Neutrophil (primary cell): ENCODE measurements at regions not wholly inside any gene's neighbourhood (a gene's known extent, or its start where the extent isn't known, plus 50 kb on each side); places are given as distances from the start of the nearest gene placed in this dataset.

Experiments
- H3K27ac ChIP-seq: fragments of 200-600 bp; sonication (generic); 2 replicates; pipeline ENCODE4 v1.5.1; 2016; ENCODE audit warnings: mild to moderate bottlenecking, moderate library complexity
- H3K27me3 ChIP-seq: fragments of 200-600 bp; sonication (generic); 2 replicates; pipeline ENCODE4 v1.6.0; 2016; ENCODE audit warnings: mild to moderate bottlenecking
- H3K36me3 ChIP-seq: fragments of 200-600 bp; sonication (generic); 2 replicates; pipeline ENCODE4 v1.5.1; 2017
- H3K4me1 ChIP-seq, 2 experiments: fragments of 200-600 bp in 1 of 2; sonication (generic) in 1 of 2; 1 replicate in 1 of 2; 2 replicates in 1 of 2; pipeline versions ENCODE4 v1.5.1 to v1.6.1; 2013 to 2016; ENCODE audit warnings: low read depth in 1 of 2, low read length in 1 of 2, mild to moderate bottlenecking in 1 of 2, moderate library complexity in 1 of 2; ENCODE audit not compliant: control insufficient read depth in 1 of 2, insufficient read depth in 1 of 2
- H3K4me3 ChIP-seq, 2 experiments: fragments of 200-600 bp in 1 of 2; sonication (generic) in 1 of 2; 1 replicate in 1 of 2; 2 replicates in 1 of 2; pipeline ENCODE4 v1.5.1; 2013 to 2016; ENCODE audit warnings: low read depth in 1 of 2, low read length in 1 of 2, mild to moderate bottlenecking in 1 of 2, moderate library complexity in 1 of 2
- H3K9me3 ChIP-seq: fragments of 200-600 bp; sonication (generic); 2 replicates; pipeline ENCODE4 v1.5.1; 2016
- CTCF ChIP-seq: fragments of 200-600 bp; sonication (generic); IDR thresholded peaks from 2 replicates; pipeline ENCODE4 v1.5.1; 2016; ENCODE audit warnings: antibody characterized with exemption

GRCh38 chr11:11738370-11738769, 103.4 kb upstream of the USP47 start:
- Histone ChIP-seq H3K27ac (no peak overlapping the region), H3K4me3 (no peak overlapping the region), H3K36me3 (no peaks in the 10 kb centered on the region), H3K9me3 (no peaks in the 10 kb centered on the region), H3K27me3 (no peaks in the 10 kb centered on the region), H3K4me1 (no peaks in the 10 kb centered on the region)
- TF ChIP-seq CTCF, result no peak

GRCh38 chr11:11735586-11735985, 106.2 kb upstream of the USP47 start:
- no peak for TF ChIP-seq CTCF
- H3K27ac ChIP-seq, result no peak overlapping the region
- no peaks in the 10 kb centered on the region for H3K36me3 ChIP-seq
- H3K27me3 ChIP-seq, result no peaks in the 10 kb centered on the region
- no peak overlapping the region for H3K4me3 ChIP-seq
- H3K4me1 ChIP-seq, result no peaks in the 10 kb centered on the region
- H3K9me3 ChIP-seq, result no peaks in the 10 kb centered on the region

GRCh38 chr11:11733246-11733747, 108.5 kb upstream of the USP47 start:
- Histone ChIP-seq H3K9me3 (no peaks in the 10 kb centered on the region), H3K36me3 (no peaks in the 10 kb centered on the region), H3K4me1 (no peaks in the 10 kb centered on the region), H3K27ac (no peak overlapping the region), H3K4me3 (no peak overlapping the region), H3K27me3 (no peaks in the 10 kb centered on the region)
- no peak for TF ChIP-seq CTCF

- Histone ChIP-seq H3K27me3 (no peaks in the 10 kb centered on the region), H3K4me1 (no peaks in the 10 kb centered on the region), H3K36me3 (no peaks in the 10 kb centered on the region), H3K27ac (no peak overlapping the region), H3K9me3 (no peaks in the 10 kb centered on the region), H3K4me3 (no peak overlapping the region)
- no peak for TF ChIP-seq CTCF
Measured at GRCh38 chr11:11732116-11732515, 109.7 kb upstream of the USP47 start.

- H3K4me3 ChIP-seq, result no peak overlapping the region
- H3K27ac ChIP-seq, result no peak overlapping the region
- H3K9me3 ChIP-seq, result no peaks in the 10 kb centered on the region
- TF ChIP-seq CTCF, result no peak
- H3K36me3 ChIP-seq, result no peaks in the 10 kb centered on the region
- no peaks in the 10 kb centered on the region for H3K4me1 ChIP-seq
- no peaks in the 10 kb centered on the region for H3K27me3 ChIP-seq
Measured at GRCh38 chr11:11731311-11732083, 109.7 kb upstream of the GALNT18 start.
